SK-N-SH treated with all-trans-retinoic acid at 6 μM for 48 hours (cell line): ENCODE measurements at regions not wholly inside any gene's neighbourhood (a gene's known extent, or its start where the extent isn't known, plus 50 kb on each side); places are given as distances from the start of the nearest gene placed in this dataset.

Experiments
- ESRRG ChIP-seq: fragments of 250-450 bp; sonication (Bioruptor Pico); IDR thresholded peaks from 2 replicates; pipeline ENCODE4 v1.6.1; 2021; ENCODE audit warnings: mild to moderate bottlenecking
- ISL1 ChIP-seq: fragments of 250-450 bp; sonication (Bioruptor Pico); IDR thresholded peaks from 2 replicates; pipeline ENCODE4 v2.1.2; 2022; ENCODE audit warnings: mild to moderate bottlenecking, moderate library complexity
- RARB ChIP-seq: fragments of 250-450 bp; sonication (Bioruptor Pico); IDR thresholded peaks from 2 replicates; pipeline ENCODE4 v1.8.0; 2021; ENCODE audit warnings: mild to moderate bottlenecking, moderate library complexity
- ZFP3 ChIP-seq: fragments of 250-450 bp; sonication (Bioruptor Pico); IDR thresholded peaks from 2 replicates; pipeline ENCODE4 v1.5.0; 2020; ENCODE audit warnings: mild to moderate bottlenecking, moderate library complexity
- ZFP30 ChIP-seq: fragments of 450-650 bp; formaldehyde crosslinking; IDR thresholded peaks from 2 replicates; pipeline ENCODE4 v1.5.0; 2022; ENCODE audit warnings: mild to moderate bottlenecking, moderate library complexity
- ZNF565 ChIP-seq: fragments of 450-650 bp; formaldehyde crosslinking; conservative IDR thresholded peaks from 2 replicates; pipeline ENCODE4 v1.5.0; 2020; ENCODE audit warnings: low read depth, mild to moderate bottlenecking, moderate library complexity
- TF ChIP-seq, protein P1 (sequence below): fragments of 250-450 bp; sonication (Bioruptor Pico); IDR thresholded peaks from 2 replicates; pipeline ENCODE4 v1.8.0; 2020; ENCODE audit warnings: mild to moderate bottlenecking, moderate library complexity, borderline replicate concordance
- TF ChIP-seq, protein P2 (sequence below): fragments of 250-450 bp; sonication (Bioruptor Pico); IDR thresholded peaks from 2 replicates; pipeline ENCODE4 v1.5.1; 2020; ENCODE audit warnings: low read depth, mild to moderate bottlenecking, moderate library complexity

DNA sequence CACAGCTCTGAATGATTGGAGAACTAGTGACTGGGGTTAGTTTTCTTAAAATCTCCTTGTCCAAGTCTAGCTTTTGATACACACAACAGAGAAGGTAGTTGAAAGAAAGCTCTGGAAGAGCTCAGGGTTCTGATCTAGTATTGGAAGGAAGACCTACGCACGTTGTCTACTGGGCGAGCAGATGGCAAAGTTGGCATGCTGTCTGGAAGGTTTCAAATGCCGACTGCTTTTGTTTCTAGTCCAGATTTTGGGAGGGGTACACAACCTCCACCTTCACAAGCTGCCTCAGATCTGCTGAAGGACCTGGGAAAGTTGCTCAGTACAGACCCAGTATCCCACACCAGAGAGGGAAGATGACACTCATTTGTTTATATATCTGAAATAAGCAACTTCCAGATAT is 507.3 kb downstream of the RNF144A start:
- TF ChIP-seq RARB (CRISPR knock-in tag) (no peak), ZNF565 (CRISPR knock-in tag) (no peak), ZFP30 (no peak), ISL1 (CRISPR knock-in tag) (no peak), ZFP3 (CRISPR knock-in tag) (no peak), ESRRG (no peak)
- TF ChIP-seq, protein P1, sequence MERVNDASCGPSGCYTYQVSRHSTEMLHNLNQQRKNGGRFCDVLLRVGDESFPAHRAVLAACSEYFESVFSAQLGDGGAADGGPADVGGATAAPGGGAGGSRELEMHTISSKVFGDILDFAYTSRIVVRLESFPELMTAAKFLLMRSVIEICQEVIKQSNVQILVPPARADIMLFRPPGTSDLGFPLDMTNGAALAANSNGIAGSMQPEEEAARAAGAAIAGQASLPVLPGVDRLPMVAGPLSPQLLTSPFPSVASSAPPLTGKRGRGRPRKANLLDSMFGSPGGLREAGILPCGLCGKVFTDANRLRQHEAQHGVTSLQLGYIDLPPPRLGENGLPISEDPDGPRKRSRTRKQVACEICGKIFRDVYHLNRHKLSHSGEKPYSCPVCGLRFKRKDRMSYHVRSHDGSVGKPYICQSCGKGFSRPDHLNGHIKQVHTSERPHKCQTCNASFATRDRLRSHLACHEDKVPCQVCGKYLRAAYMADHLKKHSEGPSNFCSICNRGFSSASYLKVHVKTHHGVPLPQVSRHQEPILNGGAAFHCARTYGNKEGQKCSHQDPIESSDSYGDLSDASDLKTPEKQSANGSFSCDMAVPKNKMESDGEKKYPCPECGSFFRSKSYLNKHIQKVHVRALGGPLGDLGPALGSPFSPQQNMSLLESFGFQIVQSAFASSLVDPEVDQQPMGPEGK (CRISPR knock-in tag) = no peak
- TF ChIP-seq, protein P2, sequence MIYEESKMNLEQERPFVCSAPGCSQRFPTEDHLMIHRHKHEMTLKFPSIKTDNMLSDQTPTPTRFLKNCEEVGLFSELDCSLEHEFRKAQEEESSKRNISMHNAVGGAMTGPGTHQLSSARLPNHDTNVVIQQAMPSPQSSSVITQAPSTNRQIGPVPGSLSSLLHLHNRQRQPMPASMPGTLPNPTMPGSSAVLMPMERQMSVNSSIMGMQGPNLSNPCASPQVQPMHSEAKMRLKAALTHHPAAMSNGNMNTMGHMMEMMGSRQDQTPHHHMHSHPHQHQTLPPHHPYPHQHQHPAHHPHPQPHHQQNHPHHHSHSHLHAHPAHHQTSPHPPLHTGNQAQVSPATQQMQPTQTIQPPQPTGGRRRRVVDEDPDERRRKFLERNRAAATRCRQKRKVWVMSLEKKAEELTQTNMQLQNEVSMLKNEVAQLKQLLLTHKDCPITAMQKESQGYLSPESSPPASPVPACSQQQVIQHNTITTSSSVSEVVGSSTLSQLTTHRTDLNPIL = no peak
